HL-60 (cell line): ENCODE measurements at regions not wholly inside any gene's neighbourhood (a gene's known extent, or its start where the extent isn't known, plus 50 kb on each side); places are given as distances from the start of the nearest gene placed in this dataset.

ENCODE experiments used
- POLR2AphosphoS5 ChIP-seq: IDR thresholded peaks from 2 replicates; pipeline ENCODE4 v1.6.1; 2012; ENCODE audit warnings: low read depth
- REST ChIP-seq: IDR thresholded peaks from 2 replicates; pipeline ENCODE4 v1.6.1; 2012; ENCODE audit warnings: low read depth; ENCODE audit not compliant: insufficient replicate concordance

GRCh38 chr22:35186492-35186891 lies 70.8 kb upstream of the HMGXB4 start:
- no peak for TF ChIP-seq POLR2AphosphoS5
- TF ChIP-seq REST, result no peak
